Breast epithelium (tissue), 3 donors: ENCODE measurements at regions not wholly inside any gene's neighbourhood (a gene's known extent, or its start where the extent isn't known, plus 50 kb on each side); places are given as distances from the start of the nearest gene placed in this dataset.

Experiments
- POLR2A ChIP-seq: fragments of 450-650 bp; IDR thresholded peaks from one replicate; pipeline ENCODE4 v1.6.1; 2016; ENCODE audit warnings: antibody characterized with exemption, mild to moderate bottlenecking, moderate library complexity
- POLR2AphosphoS5 ChIP-seq, 3 donors: sonication (generic); formaldehyde crosslinking; IDR thresholded peaks; one replicate each; pipeline ENCODE4 v1.6.1; 2017; ENCODE audit warnings: antibody characterized with exemption in 3 of 3
- TF ChIP-seq, protein P1 (sequence below), 3 donors: fragments of 450-650 bp; IDR thresholded peaks; one replicate each; pipeline ENCODE4 v1.5.1; 2016 to 2017; ENCODE audit warnings: antibody characterized with exemption in 3 of 3, mild to moderate bottlenecking in 3 of 3, moderate library complexity in 3 of 3

GRCh38 chr2:142445551-142446072 lies 314.8 kb upstream of the LRP1B start:
- TF ChIP-seq, protein P1, sequence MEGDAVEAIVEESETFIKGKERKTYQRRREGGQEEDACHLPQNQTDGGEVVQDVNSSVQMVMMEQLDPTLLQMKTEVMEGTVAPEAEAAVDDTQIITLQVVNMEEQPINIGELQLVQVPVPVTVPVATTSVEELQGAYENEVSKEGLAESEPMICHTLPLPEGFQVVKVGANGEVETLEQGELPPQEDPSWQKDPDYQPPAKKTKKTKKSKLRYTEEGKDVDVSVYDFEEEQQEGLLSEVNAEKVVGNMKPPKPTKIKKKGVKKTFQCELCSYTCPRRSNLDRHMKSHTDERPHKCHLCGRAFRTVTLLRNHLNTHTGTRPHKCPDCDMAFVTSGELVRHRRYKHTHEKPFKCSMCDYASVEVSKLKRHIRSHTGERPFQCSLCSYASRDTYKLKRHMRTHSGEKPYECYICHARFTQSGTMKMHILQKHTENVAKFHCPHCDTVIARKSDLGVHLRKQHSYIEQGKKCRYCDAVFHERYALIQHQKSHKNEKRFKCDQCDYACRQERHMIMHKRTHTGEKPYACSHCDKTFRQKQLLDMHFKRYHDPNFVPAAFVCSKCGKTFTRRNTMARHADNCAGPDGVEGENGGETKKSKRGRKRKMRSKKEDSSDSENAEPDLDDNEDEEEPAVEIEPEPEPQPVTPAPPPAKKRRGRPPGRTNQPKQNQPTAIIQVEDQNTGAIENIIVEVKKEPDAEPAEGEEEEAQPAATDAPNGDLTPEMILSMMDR (IDR thresholded peaks at IDR 0.05) = no peak
- TF ChIP-seq POLR2AphosphoS5 (IDR thresholded peaks at IDR 0.05) (no peak), POLR2A (no peak)
